HCT116 (cell line): ENCODE measurements at regions not wholly inside any gene's neighbourhood (a gene's known extent, or its start where the extent isn't known, plus 50 kb on each side); places are given as distances from the start of the nearest gene placed in this dataset.

Experiments
- ATAC-seq: fragments of 200-7000 bp; cut with Tn5 transposase; 2 replicates; pipeline ENCODE4 v1.9.1; 2020; ENCODE audit warnings: mild to moderate bottlenecking, moderate library complexity
- BruUV-seq: library from RNA; stranded (reverse); fragments of 400-500 nt; replicated peaks from 2 replicates; lab custom pipeline; 2021; lab: Mats Ljungman, UMichigan
- CTCF ChIA-PET: fragments of 300-600 bp; sonication (Branson Sonifier 250); formaldehyde crosslinking; loops from one replicate; lab custom pipeline; 2021; ENCODE audit warnings: antibody characterized with exemption; lab: Charles Lee
- POLR2A ChIA-PET: fragments of 300-600, 350-600 bp; sonication (Branson Sonifier 250); formaldehyde crosslinking; loops from one replicate; lab custom pipeline; 2021; ENCODE audit warnings: antibody characterized with exemption; lab: Charles Lee
- RAD21 ChIA-PET, 2 experiments: fragments of 300-600 bp; sonication (Branson Sonifier 250); formaldehyde crosslinking; loops; one replicate each; lab custom pipeline; 2023; ENCODE audit warnings: low total read pairs in 2 of 2; ENCODE audit not compliant: uncharacterized antibody in 2 of 2, unreplicated experiment in 2 of 2, low non-redundant PET in 1 of 2; lab: Charles Lee
- DNase-seq: peaks from one replicate; pipeline ENCODE4 v3.0.0-alpha.2; 2010; ENCODE audit warnings: low read depth, low spot score
- H2AFZ ChIP-seq: fragments of 200-600 bp; shearing (Covaris generic), sonication (generic); 2 replicates; pipeline ENCODE4 v1.6.1; 2017; ENCODE audit warnings: low read depth, mixed run types, mixed read lengths, antibody characterized with exemption, low read length; ENCODE audit not compliant: poor library complexity, severe bottlenecking
- H3K27ac ChIP-seq: 2 replicates; pipeline ENCODE4 v1.5.1; 2012; ENCODE audit warnings: low read depth, low read length
- H3K27me3 ChIP-seq: fragments of 200-600 bp; sonication (generic); 2 replicates; pipeline ENCODE4 v1.6.1; 2016; ENCODE audit warnings: mixed run types, low read length, mixed read lengths; ENCODE audit not compliant: insufficient read depth
- H3K36me3 ChIP-seq, 2 experiments: fragments of 200-500 bp in 1 of 2; fragments of 200-600 bp in 1 of 2; sonication (Bioruptor generic) in 1 of 2; sonication (generic) in 1 of 2; 2 replicates each; pipeline versions ENCODE4 v1.5.1 to v1.6.1; 2014 to 2016; ENCODE audit warnings: low read length in 2 of 2, inconsistent platforms in 1 of 2, mixed read lengths in 1 of 2, mixed run types in 1 of 2; ENCODE audit not compliant: insufficient read depth in 2 of 2, control insufficient read depth in 1 of 2
- H3K4me1 ChIP-seq, 2 experiments: fragments of 200-600 bp in 1 of 2; sonication (generic) in 1 of 2; 2 replicates each; pipeline versions ENCODE4 v1.5.1 to v1.6.1; 2012 to 2017; ENCODE audit warnings: low read length in 2 of 2, inconsistent platforms in 1 of 2, mild to moderate bottlenecking in 1 of 2, mixed read lengths in 1 of 2, mixed run types in 1 of 2, moderate library complexity in 1 of 2; ENCODE audit not compliant: insufficient read depth in 2 of 2, control insufficient read depth in 1 of 2
- H3K4me2 ChIP-seq: fragments of 200-600 bp; sonication (generic); 2 replicates; pipeline ENCODE4 v1.6.1; 2017; ENCODE audit warnings: mixed run types, low read length, mixed read lengths
- H3K4me3 ChIP-seq, 2 experiments: fragments of 200-600 bp in 1 of 2; sonication (generic) in 1 of 2; replicated peaks in 1 of 2; 2 replicates each; pipeline ENCODE4 v1.5.1; 2011 to 2016; ENCODE audit warnings: low read length in 2 of 2, control low read depth in 1 of 2, low read depth in 1 of 2, mild to moderate bottlenecking in 1 of 2, mixed read lengths in 1 of 2, mixed run types in 1 of 2
- H3K79me2 ChIP-seq: fragments of 200-600 bp; sonication (generic); 2 replicates; pipeline ENCODE4 v1.6.1; 2017; ENCODE audit warnings: mild to moderate bottlenecking, mixed run types, low read length, moderate library complexity, mixed read lengths; ENCODE audit not compliant: insufficient read depth
- H3K9ac ChIP-seq: fragments of 200-600 bp; sonication (generic); 2 replicates; pipeline ENCODE4 v1.6.1; 2016; ENCODE audit warnings: low read length, mixed read lengths
- H3K9me2 ChIP-seq: fragments of 200-600 bp; sonication (generic), shearing (Covaris generic); 2 replicates; pipeline ENCODE4 v1.6.1; 2017; ENCODE audit warnings: mixed run types, mild to moderate bottlenecking, moderate library complexity; ENCODE audit not compliant: insufficient read depth
- H3K9me3 ChIP-seq, 2 experiments: fragments of 200-500 bp in 1 of 2; fragments of 200-600 bp in 1 of 2; sonication (Bioruptor generic) in 1 of 2; sonication (generic) in 1 of 2; 2 replicates each; pipeline ENCODE4 v1.6.1; 2014 to 2017; ENCODE audit warnings: low read length in 2 of 2, mixed read lengths in 2 of 2, inconsistent platforms in 1 of 2, low read depth in 1 of 2, mild to moderate bottlenecking in 1 of 2, mixed run types in 1 of 2, moderate library complexity in 1 of 2; ENCODE audit not compliant: control insufficient read depth in 1 of 2, insufficient read depth in 1 of 2
- H4K20me1 ChIP-seq: fragments of 200-600 bp; sonication (generic), shearing (Covaris generic); 2 replicates; pipeline ENCODE4 v1.6.1; 2017; ENCODE audit warnings: mixed run types, mild to moderate bottlenecking, moderate library complexity; ENCODE audit not compliant: insufficient read depth
- CBX3 ChIP-seq: IDR thresholded peaks from 2 replicates; pipeline ENCODE4 v1.6.1; 2012; ENCODE audit warnings: low read depth
- CEBPB ChIP-seq: IDR thresholded peaks from 2 replicates; pipeline ENCODE4 v1.6.1; 2012; ENCODE audit warnings: low read depth
- EZH2 ChIP-seq: fragments of 200-600 bp; sonication (generic); IDR thresholded peaks from 2 replicates; pipeline ENCODE4 v1.6.1; 2017; ENCODE audit warnings: antibody characterized with exemption, mixed run types
- EZH2phosphoT487 ChIP-seq: fragments of 200-600 bp; IDR thresholded peaks from 2 replicates; pipeline ENCODE4 v1.6.1; 2018; ENCODE audit warnings: antibody characterized with exemption, borderline replicate concordance
- FOSL1 ChIP-seq: IDR thresholded peaks from 2 replicates; pipeline ENCODE4 v1.6.1; 2012; ENCODE audit warnings: low read depth
- POLR2A ChIP-seq: IDR thresholded peaks from 2 replicates; pipeline ENCODE4 v1.7.0; 2011; ENCODE audit warnings: borderline replicate concordance; ENCODE audit not compliant: insufficient read depth, insufficient read length; ENCODE audit errors: extremely low read depth
- RAD21 ChIP-seq: IDR thresholded peaks from 2 replicates; pipeline ENCODE4 v1.6.1; 2012; ENCODE audit warnings: low read depth, mild to moderate bottlenecking
- SP1 ChIP-seq: IDR thresholded peaks from 2 replicates; pipeline ENCODE4 v1.6.1; 2012; ENCODE audit warnings: low read depth
- SRF ChIP-seq: IDR thresholded peaks from 2 replicates; pipeline ENCODE4 v1.6.1; 2012; ENCODE audit warnings: low read depth
- TCF7L2 ChIP-seq: IDR thresholded peaks from 2 replicates; pipeline ENCODE4 v1.7.0; 2011; ENCODE audit warnings: borderline replicate concordance, inconsistent platforms; ENCODE audit not compliant: insufficient read depth, insufficient read length; ENCODE audit errors: extremely low read depth
- YY1 ChIP-seq: IDR thresholded peaks from 2 replicates; pipeline ENCODE4 v1.6.1; 2011; ENCODE audit warnings: low read length, low read depth, moderate library complexity, mild to moderate bottlenecking; ENCODE audit not compliant: insufficient replicate concordance; ENCODE audit errors: extremely low read depth
- ZNF274 ChIP-seq: fragments of 200-500 bp; sonication (Bioruptor generic); IDR thresholded peaks from 2 replicates; pipeline ENCODE4 v1.6.1; 2014; ENCODE audit warnings: mild to moderate bottlenecking, low read depth, low read length, inconsistent platforms
- intact Hi-C: fragments of 100-400 bp; cut with micrococcal nuclease; formaldehyde crosslinking; loops from 2 replicates; pipeline ENCODE4 v1.10.0; 2022
- TF ChIP-seq, protein P1 (sequence below), 3 experiments: fragments of 200-600 bp in 1 of 3; sonication (generic) in 1 of 3; IDR thresholded peaks in 2 of 3; conservative IDR thresholded peaks in 1 of 3; 2 replicates each; pipeline ENCODE4 v1.5.1; 2012 to 2017; ENCODE audit warnings: low read depth in 2 of 3, low read length in 2 of 3, antibody characterized with exemption in 1 of 3, borderline replicate concordance in 1 of 3, control low read depth in 1 of 3, mild to moderate bottlenecking in 1 of 3, mixed read lengths in 1 of 3, mixed run types in 1 of 3, moderate library complexity in 1 of 3; ENCODE audit not compliant: insufficient read depth in 1 of 3
- TF ChIP-seq, protein P2 (sequence below): IDR thresholded peaks from 2 replicates; pipeline ENCODE4 v1.6.1; 2011; ENCODE audit warnings: mild to moderate bottlenecking, low read length, moderate library complexity; ENCODE audit not compliant: insufficient replicate concordance; ENCODE audit errors: extremely low read depth
- TF ChIP-seq, protein P3 (sequence below): IDR thresholded peaks from 2 replicates; pipeline ENCODE4 v1.6.1; 2012
- TF ChIP-seq, protein P4 (sequence below): IDR thresholded peaks from 2 replicates; pipeline ENCODE4 v1.6.1; 2012

DNA sequence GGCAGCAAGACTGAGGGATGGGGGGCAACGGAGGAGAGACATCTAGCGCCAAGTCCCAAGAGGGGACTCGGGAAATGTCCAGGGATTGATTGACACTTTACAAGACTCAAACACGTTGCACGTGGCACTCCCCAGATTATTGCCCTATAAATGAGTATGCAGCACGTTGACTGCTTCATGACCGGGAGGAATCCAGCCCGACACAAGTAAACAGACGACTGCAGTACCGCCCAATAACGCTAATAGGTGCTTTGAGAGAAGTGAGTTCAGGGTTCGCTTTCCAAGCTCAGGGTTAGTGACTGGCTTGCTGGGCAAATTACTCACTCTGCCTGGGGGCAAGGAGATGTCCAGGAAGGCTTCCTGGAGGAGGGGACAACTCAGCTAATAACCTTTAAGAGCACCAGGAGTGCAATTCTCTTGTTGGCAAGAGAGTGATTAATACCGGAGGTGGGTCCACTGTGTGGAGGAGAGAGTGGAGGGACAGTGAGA is 73.3 kb upstream of the MYL10 start:
- peaks cover 0 to 7% of the 10 kb centered on the region in 2 experiments; a peak in 2 of 4 replicates for H3K4me1 ChIP-seq
- intact Hi-C loops: no loop called here
- no peaks in the 10 kb centered on the region for H3K79me2 ChIP-seq
- H2AFZ ChIP-seq: no peak overlapping the region
- ATAC-seq: peak; percentile 89
- RAD21 ChIA-PET: no interaction called here
- POLR2A ChIA-PET: no interaction called here
- no peak overlapping the region for H3K27ac ChIP-seq
- no peaks in the 10 kb centered on the region for H3K9me3 ChIP-seq
- H4K20me1 ChIP-seq: no peaks in the 10 kb centered on the region
- H3K9ac ChIP-seq: no peak overlapping the region
- DNase-seq: peak; percentile 23
- CTCF ChIA-PET: interaction anchor here (1.0 kb wide), 1 partner anchor 11 kb away, joined by 3 read pairs; no protein-coding TSS in a partner anchor
- H3K4me3 ChIP-seq: no peak overlapping the region
- BruUV-seq: no TSS peak
- peak overlapping the region; percentile 6; the same call in 1 of the 2 replicates for H3K4me2 ChIP-seq
- H3K27me3 ChIP-seq: no peaks in the 10 kb centered on the region
- TF ChIP-seq, protein P1, sequence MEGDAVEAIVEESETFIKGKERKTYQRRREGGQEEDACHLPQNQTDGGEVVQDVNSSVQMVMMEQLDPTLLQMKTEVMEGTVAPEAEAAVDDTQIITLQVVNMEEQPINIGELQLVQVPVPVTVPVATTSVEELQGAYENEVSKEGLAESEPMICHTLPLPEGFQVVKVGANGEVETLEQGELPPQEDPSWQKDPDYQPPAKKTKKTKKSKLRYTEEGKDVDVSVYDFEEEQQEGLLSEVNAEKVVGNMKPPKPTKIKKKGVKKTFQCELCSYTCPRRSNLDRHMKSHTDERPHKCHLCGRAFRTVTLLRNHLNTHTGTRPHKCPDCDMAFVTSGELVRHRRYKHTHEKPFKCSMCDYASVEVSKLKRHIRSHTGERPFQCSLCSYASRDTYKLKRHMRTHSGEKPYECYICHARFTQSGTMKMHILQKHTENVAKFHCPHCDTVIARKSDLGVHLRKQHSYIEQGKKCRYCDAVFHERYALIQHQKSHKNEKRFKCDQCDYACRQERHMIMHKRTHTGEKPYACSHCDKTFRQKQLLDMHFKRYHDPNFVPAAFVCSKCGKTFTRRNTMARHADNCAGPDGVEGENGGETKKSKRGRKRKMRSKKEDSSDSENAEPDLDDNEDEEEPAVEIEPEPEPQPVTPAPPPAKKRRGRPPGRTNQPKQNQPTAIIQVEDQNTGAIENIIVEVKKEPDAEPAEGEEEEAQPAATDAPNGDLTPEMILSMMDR (IDR thresholded peaks at IDR 0.05 in 2 of 3, conservative IDR thresholded peaks at IDR 0.05 in 1 of 3; ENCODE audit: borderline replicate concordance in 1 of 3, insufficient read depth in 1 of 3, low read depth in 2 of 3, low read length in 2 of 3): peak in 2 of 3 experiments; percentile 19 to 30; a peak in 3 of 6 replicates
- 0 out of 2 replicates have a peak, but pooled peaks have one; percentile 30 for TF ChIP-seq CBX3
- TF ChIP-seq POLR2A: no peak
- H3K36me3 ChIP-seq: no peaks in the 10 kb centered on the region
- H3K9me2 ChIP-seq: no peaks in the 10 kb centered on the region

DNA sequence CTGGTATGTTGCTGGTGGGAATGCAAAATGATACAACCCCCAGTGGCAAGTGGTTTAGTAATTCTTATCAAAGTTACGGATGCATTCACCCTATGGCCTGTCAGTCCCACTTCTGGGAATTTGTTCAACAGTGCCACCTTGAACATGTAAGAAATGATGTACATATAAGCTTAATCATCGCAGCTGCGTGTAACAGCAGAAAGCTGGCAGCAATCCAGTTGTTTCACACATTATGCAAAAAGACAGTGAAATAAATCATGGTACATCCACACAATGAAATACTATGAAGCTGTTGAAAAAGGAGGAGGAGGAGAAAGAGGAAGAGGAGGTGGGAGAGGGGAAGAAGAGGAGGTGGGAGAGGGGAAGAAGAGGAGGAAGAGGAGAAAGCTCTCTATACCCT is 76.2 kb upstream of the MYL10 start:
- BruUV-seq: no TSS peak
- H3K79me2 ChIP-seq: no peaks in the 10 kb centered on the region
- intact Hi-C loops: no loop called here
- RAD21 ChIA-PET: interaction anchor here in 1 of 2 experiments (1.0 kb wide), 1 partner anchor 49 kb away, joined by 6 read pairs; no protein-coding TSS in a partner anchor
- H2AFZ ChIP-seq: no peak overlapping the region
- H3K4me2 ChIP-seq: no peak overlapping the region
- no peak overlapping the region for H3K4me3 ChIP-seq
- H3K9ac ChIP-seq: no peak overlapping the region
- ATAC-seq: no peak
- CTCF ChIA-PET: no interaction called here
- POLR2A ChIA-PET: no interaction called here
- no peaks in the 10 kb centered on the region for H3K9me3 ChIP-seq
- H3K27ac ChIP-seq: no peak overlapping the region
- H3K9me2 ChIP-seq: no peaks in the 10 kb centered on the region
- no peaks in the 10 kb centered on the region for H3K27me3 ChIP-seq
- no peaks in the 10 kb centered on the region for H3K36me3 ChIP-seq
- TF ChIP-seq ZNF274: no peak
- TF ChIP-seq POLR2A: no peak
- TF ChIP-seq FOSL1: no peak
- TF ChIP-seq, protein P2, sequence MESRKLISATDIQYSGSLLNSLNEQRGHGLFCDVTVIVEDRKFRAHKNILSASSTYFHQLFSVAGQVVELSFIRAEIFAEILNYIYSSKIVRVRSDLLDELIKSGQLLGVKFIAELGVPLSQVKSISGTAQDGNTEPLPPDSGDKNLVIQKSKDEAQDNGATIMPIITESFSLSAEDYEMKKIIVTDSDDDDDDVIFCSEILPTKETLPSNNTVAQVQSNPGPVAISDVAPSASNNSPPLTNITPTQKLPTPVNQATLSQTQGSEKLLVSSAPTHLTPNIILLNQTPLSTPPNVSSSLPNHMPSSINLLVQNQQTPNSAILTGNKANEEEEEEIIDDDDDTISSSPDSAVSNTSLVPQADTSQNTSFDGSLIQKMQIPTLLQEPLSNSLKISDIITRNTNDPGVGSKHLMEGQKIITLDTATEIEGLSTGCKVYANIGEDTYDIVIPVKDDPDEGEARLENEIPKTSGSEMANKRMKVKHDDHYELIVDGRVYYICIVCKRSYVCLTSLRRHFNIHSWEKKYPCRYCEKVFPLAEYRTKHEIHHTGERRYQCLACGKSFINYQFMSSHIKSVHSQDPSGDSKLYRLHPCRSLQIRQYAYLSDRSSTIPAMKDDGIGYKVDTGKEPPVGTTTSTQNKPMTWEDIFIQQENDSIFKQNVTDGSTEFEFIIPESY: no peak
- TF ChIP-seq YY1: no peak
- no peak for TF ChIP-seq CEBPB
- TF ChIP-seq TCF7L2: no peak
- no peak for TF ChIP-seq EZH2phosphoT487
- TF ChIP-seq SRF: no peak
- no peak for TF ChIP-seq RAD21
- TF ChIP-seq, protein P3, sequence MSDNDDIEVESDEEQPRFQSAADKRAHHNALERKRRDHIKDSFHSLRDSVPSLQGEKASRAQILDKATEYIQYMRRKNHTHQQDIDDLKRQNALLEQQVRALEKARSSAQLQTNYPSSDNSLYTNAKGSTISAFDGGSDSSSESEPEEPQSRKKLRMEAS: no peak
- no peak for TF ChIP-seq EZH2
- TF ChIP-seq, protein P4, sequence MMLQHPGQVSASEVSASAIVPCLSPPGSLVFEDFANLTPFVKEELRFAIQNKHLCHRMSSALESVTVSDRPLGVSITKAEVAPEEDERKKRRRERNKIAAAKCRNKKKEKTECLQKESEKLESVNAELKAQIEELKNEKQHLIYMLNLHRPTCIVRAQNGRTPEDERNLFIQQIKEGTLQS: no peak
- TF ChIP-seq SP1: no peak
- peaks cover 0 to 9% of the 10 kb centered on the region in 2 experiments; a peak in 2 of 4 replicates for H3K4me1 ChIP-seq
- no peaks in the 10 kb centered on the region for H4K20me1 ChIP-seq
- DNase-seq: no peak
